Stimulated activated CD4-positive, alpha-beta T cell treated with anti-CD3 and anti-CD28 coated beads, Interleukin-15, amount 100 ng/mL, for 24 hours (primary cell): ENCODE measurements at regions not wholly inside any gene's neighbourhood (a gene's known extent, or its start where the extent isn't known, plus 50 kb on each side); places are given as distances from the start of the nearest gene placed in this dataset.
"Not testable (repeated sequence)": the region's sequence is repeated elsewhere in the genome, so short reads cannot be mapped to it uniquely, and the experiment has no call there.

Experiments used
- DNase-seq: peaks from one replicate; pipeline ENCODE4 v3.0.0-alpha.2; 2020

- DNase-seq = no peak
Measured at GRCh38 chr2:57368190-57368589, 678.4 kb upstream of the VRK2 start.

- no peak for DNase-seq
Measured at GRCh38 chr2:57370882-57371585, 675.6 kb upstream of the VRK2 start.

GRCh38 chr2:57372237-57372984 is 674.2 kb upstream of the VRK2 start:
- no peak for DNase-seq

- no peak for DNase-seq
Measured at GRCh38 chr2:57373530-57373929, 673.1 kb upstream of the VRK2 start.

- DNase-seq = no peak
Measured at GRCh38 chr2:57376985-57377384, 669.6 kb upstream of the VRK2 start.

- DNase-seq = no peak
Measured at GRCh38 chr2:57386305-57386704, 660.3 kb upstream of the VRK2 start.

- DNase-seq = no peak
Measured at GRCh38 chr2:57396355-57397098, 650.1 kb upstream of the VRK2 start.

GRCh38 chr2:57397550-57398360 is 648.9 kb upstream of the VRK2 start:
- no peak for DNase-seq

- no peak for DNase-seq
Measured at GRCh38 chr2:57399057-57399456, 647.5 kb upstream of the VRK2 start.

GRCh38 chr2:57402096-57402495 is 644.5 kb upstream of the VRK2 start:
- no peak for DNase-seq

GRCh38 chr2:57402755-57403154 is 643.9 kb upstream of the VRK2 start:
- DNase-seq = no peak

GRCh38 chr2:57407772-57408201 is 638.8 kb upstream of the VRK2 start:
- DNase-seq = no peak

- DNase-seq = no peak
Measured at GRCh38 chr2:57408587-57408986, 638.0 kb upstream of the VRK2 start.

- DNase-seq = no peak
Measured at GRCh38 chr2:57417007-57417406, 629.6 kb upstream of the VRK2 start.

GRCh38 chr2:57418859-57419346 is 627.7 kb upstream of the VRK2 start:
- not testable (repeated sequence) for DNase-seq

GRCh38 chr2:57429831-57430230 is 616.8 kb upstream of the VRK2 start:
- DNase-seq = no peak

- DNase-seq = no peak
Measured at GRCh38 chr2:57432528-57432927, 614.1 kb upstream of the VRK2 start.

GRCh38 chr2:57434441-57434840 is 612.2 kb upstream of the VRK2 start:
- no peak for DNase-seq

- no peak for DNase-seq
Measured at GRCh38 chr2:57434972-57435371, 611.6 kb upstream of the VRK2 start.

- no peak for DNase-seq
Measured at GRCh38 chr2:57437077-57437476, 609.5 kb upstream of the VRK2 start.

GRCh38 chr2:57440437-57440836 is 606.2 kb upstream of the VRK2 start:
- DNase-seq = no peak

- no peak for DNase-seq
Measured at GRCh38 chr2:57443086-57443485, 603.5 kb upstream of the VRK2 start.
